IPS DF 6.9 (cell line): ENCODE measurements at regions not wholly inside any gene's neighbourhood (a gene's known extent, or its start where the extent isn't known, plus 50 kb on each side); places are given as distances from the start of the nearest gene placed in this dataset.
"Not testable (repeated sequence)": the region's sequence is repeated elsewhere in the genome, so short reads cannot be mapped to it uniquely, and the experiment has no call there.

ENCODE experiments used
- DNase-seq: peaks from one replicate; pipeline ENCODE4 v3.0.0-alpha.2; 2013; ENCODE audit warnings: low read depth, low spot score
- H3K27ac ChIP-seq: one replicate; pipeline ENCODE4 v1.5.1; 2013; ENCODE audit warnings: low read length, control low read depth
- H3K27me3 ChIP-seq: 2 replicates; pipeline ENCODE4 v1.6.1; 2013; ENCODE audit warnings: mild to moderate bottlenecking, low read length; ENCODE audit not compliant: control insufficient read depth, insufficient read depth
- H3K36me3 ChIP-seq: 2 replicates; pipeline ENCODE4 v1.6.1; 2013; ENCODE audit warnings: low read length; ENCODE audit not compliant: control insufficient read depth, insufficient read depth
- H3K4me1 ChIP-seq: 2 replicates; pipeline ENCODE4 v1.6.1; 2013; ENCODE audit warnings: low read length; ENCODE audit not compliant: control insufficient read depth, insufficient read depth
- H3K4me3 ChIP-seq: 2 replicates; pipeline ENCODE4 v1.5.1; 2013; ENCODE audit warnings: mild to moderate bottlenecking, low read length
- H3K9me3 ChIP-seq: 2 replicates; pipeline ENCODE4 v1.6.1; 2013; ENCODE audit warnings: low read length, inconsistent platforms; ENCODE audit not compliant: control insufficient read depth, insufficient read depth
- WGBS: extraction: QIAGEN DNeasy Blood & Tissue Kit; methylation state at CpG from one replicate; pipeline ENCODE4 v1.1.7; 2013; ENCODE audit warnings: mixed read lengths, missing lambda C conversion rate; ENCODE audit not compliant: insufficient read length, insufficient coverage; 5-methylcytosine and 5-hydroxymethylcytosine counted together

- H3K4me3 ChIP-seq = no peak overlapping the region
- H3K36me3 ChIP-seq = no peaks in the 10 kb centered on the region
- H3K9me3 ChIP-seq = no peaks in the 10 kb centered on the region
- no peak for DNase-seq
- no peak overlapping the region for H3K27ac ChIP-seq
- WGBS = no CpG with 5 or more reads among the region's 7 CpGs
- H3K4me1 ChIP-seq = no peaks in the 10 kb centered on the region; the same call in 1 of the 2 replicates
- no peaks in the 10 kb centered on the region for H3K27me3 ChIP-seq
Observed at GRCh38 chr4:177191991-177192390, 117.7 kb upstream of the NEIL3 start.

DNA sequence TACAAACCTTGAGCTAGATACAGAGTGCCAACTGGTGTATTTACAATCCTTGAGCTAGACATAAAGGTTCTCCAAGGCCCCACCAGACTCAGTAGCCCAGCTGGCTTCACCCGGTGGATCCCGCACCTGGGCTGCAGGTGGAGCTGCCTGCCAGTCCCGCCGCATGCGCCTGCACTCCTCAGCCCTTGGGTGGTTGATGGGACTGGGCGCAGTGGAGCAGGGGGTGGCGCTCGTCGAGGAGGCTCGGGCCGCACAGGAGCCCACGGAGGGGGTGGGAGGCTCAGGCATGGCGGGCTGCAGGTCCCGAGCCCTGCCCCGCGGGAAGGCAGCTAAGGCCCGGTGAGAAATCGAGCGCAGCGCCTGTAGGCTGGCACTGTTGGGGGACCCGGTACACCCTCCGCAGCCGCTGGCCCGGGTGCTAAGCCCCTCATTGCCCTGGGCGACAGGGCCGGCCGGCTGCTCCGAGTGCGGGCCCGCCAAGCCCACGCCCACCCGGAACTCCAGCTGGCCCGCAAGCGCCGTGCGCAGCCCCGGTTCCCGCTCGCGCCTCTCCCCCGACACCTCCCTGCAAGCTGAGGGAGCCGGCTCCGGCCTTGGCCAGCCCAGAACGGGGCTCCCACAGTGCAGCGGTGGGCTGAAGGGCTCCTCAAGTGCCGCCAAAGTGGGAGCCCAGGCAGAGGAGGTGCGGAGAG lies 116.5 kb upstream of the NEIL3 start:
- not testable (repeated sequence) for H3K27ac ChIP-seq, H3K27me3 ChIP-seq, H3K36me3 ChIP-seq, H3K4me1 ChIP-seq, H3K9me3 ChIP-seq, DNase-seq, H3K4me3 ChIP-seq
- WGBS = no CpG with 5 or more reads among the region's 47 CpGs

- Histone ChIP-seq H3K4me1 (no peaks in the 10 kb centered on the region; the same call in 1 of the 2 replicates), H3K9me3 (no peaks in the 10 kb centered on the region), H3K27me3 (no peaks in the 10 kb centered on the region), H3K27ac (no peak overlapping the region), H3K36me3 (no peaks in the 10 kb centered on the region), H3K4me3 (no peak overlapping the region)
- DNase-seq = no peak
- no CpG with 5 or more reads among the region's 7 CpGs for WGBS
Observed at GRCh38 chr4:177194906-177195305, 114.8 kb upstream of the NEIL3 start.

DNA sequence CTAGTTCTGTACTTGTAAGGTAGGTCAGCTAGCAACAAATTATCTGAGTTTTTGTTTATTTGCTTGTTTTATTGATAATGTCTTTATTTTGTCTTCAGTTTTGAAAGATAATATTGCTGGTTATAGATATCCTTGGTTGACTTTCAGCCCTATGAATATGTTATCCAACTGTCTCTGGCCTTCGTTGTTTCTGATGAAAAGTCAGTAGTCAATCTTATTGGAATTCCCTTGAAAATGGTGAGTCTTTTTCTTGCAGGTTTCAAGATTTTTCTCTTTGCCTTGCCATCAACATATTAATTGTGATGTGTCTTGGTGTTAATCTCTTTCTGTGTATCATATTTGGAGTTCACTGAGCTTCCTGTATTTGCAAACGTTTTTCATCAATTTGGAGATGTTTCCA lies 113.1 kb upstream of the NEIL3 start:
- no peaks in the 10 kb centered on the region for H3K9me3 ChIP-seq
- WGBS = no CpG with 5 or more reads among the region's 2 CpGs

GRCh38 chr4:177201614-177202013 lies 108.1 kb upstream of the NEIL3 start:
- Histone ChIP-seq H3K9me3 (no peaks in the 10 kb centered on the region), H3K4me3 (no peak overlapping the region), H3K27ac (no peak overlapping the region), H3K4me1 (no peaks in the 10 kb centered on the region), H3K27me3 (no peaks in the 10 kb centered on the region), H3K36me3 (no peaks in the 10 kb centered on the region)
- no peak for DNase-seq
- no CpG with 5 or more reads among the region's 1 CpG for WGBS

More for the DNA sequence above, 113.1 kb upstream of the NEIL3 start:
- H3K4me1 ChIP-seq = no peaks in the 10 kb centered on the region
- no peak overlapping the region for H3K4me3 ChIP-seq
- no peak overlapping the region for H3K27ac ChIP-seq
- DNase-seq = no peak
- no peaks in the 10 kb centered on the region for H3K36me3 ChIP-seq
- no peaks in the 10 kb centered on the region for H3K27me3 ChIP-seq

DNA sequence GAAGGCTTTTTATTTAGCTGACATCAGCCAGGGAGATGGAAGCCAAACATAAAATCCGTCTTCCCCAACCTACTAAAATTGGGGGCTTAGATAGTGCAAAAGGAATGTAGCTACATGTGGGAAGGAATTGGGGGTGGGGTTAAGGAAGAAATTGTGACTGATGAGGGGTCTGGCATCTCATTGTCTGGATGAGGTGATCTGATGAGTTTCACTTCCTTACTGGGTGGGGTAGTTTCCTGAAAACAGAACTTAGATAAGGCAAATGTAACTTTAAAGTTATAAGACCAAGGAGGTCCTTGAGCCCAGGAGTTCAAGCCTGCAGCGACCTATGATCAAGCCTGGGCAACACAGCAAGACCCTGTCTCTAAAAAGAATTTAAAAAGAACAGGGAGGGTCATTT lies 105.5 kb upstream of the NEIL3 start:
- Histone ChIP-seq H3K9me3 (no peaks in the 10 kb centered on the region), H3K27me3 (no peaks in the 10 kb centered on the region), H3K36me3 (no peaks in the 10 kb centered on the region), H3K4me3 (no peak overlapping the region), H3K27ac (no peak overlapping the region), H3K4me1 (no peaks in the 10 kb centered on the region)
- WGBS = no CpG with 5 or more reads among the region's 2 CpGs
- DNase-seq = no peak

DNA sequence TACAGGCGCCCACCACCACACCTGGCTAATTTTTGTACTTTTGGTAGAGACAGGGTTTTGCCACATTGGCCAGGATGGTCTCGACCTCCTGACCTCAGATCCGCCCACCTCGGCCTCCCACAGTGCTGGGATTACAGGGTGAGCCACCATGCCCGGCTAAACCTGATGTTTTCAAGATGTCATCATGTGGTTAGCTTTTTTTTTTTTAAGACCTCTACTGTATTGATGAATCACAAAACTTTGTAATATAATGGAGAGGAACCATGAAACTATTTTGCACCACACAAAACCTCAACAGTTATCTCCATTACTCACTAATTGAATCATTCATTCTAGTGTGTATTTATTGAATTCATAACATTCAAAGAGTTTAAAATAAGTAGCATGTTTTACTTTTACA lies 94.7 kb upstream of the NEIL3 start:
- no peaks in the 10 kb centered on the region for H3K36me3 ChIP-seq
- no CpG with 5 or more reads among the region's 5 CpGs for WGBS
- no peaks in the 10 kb centered on the region for H3K9me3 ChIP-seq
- H3K27me3 ChIP-seq = no peaks in the 10 kb centered on the region
- no peak overlapping the region for H3K27ac ChIP-seq
- H3K4me1 ChIP-seq = no peaks in the 10 kb centered on the region
- H3K4me3 ChIP-seq = no peak overlapping the region
- DNase-seq = no peak

DNA sequence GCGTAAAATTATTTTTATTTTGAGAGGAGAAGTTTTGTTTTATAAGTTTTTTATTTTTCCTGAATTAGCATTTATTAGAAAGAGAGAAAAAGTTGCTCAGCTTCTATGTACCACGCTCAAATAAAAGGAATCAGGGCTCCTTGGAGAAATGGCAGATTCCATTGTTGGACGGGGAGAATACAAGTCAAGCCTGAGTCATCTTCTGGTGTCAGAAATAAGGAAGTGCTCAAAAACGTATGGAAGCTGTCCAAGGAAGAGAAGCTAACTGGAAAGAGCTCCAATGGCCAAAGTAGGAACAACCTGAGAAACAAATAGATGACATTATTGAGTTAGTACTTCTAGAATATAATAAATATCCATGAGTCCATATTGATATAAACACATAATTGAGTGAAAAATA lies 89.3 kb upstream of the NEIL3 start:
- no peaks in the 10 kb centered on the region for H3K27me3 ChIP-seq
- DNase-seq = no peak
- H3K4me1 ChIP-seq = no peaks in the 10 kb centered on the region
- WGBS = 100% methylated on average over 1 of the region's 4 CpGs
- no peak overlapping the region for H3K27ac ChIP-seq
- H3K36me3 ChIP-seq = no peaks in the 10 kb centered on the region
- H3K9me3 ChIP-seq = no peaks in the 10 kb centered on the region
- no peak overlapping the region for H3K4me3 ChIP-seq

GRCh38 chr4:177222781-177223180 lies 86.9 kb upstream of the NEIL3 start:
- no peaks in the 10 kb centered on the region for H3K4me1 ChIP-seq
- no peaks in the 10 kb centered on the region for H3K27me3 ChIP-seq
- no peak for DNase-seq
- no CpG with 5 or more reads among the region's 2 CpGs for WGBS
- no peaks in the 10 kb centered on the region for H3K9me3 ChIP-seq
- no peak overlapping the region for H3K27ac ChIP-seq
- no peak overlapping the region for H3K4me3 ChIP-seq
- no peaks in the 10 kb centered on the region for H3K36me3 ChIP-seq

- no peaks in the 10 kb centered on the region for H3K27me3 ChIP-seq
- no peak for DNase-seq
- no peaks in the 10 kb centered on the region for H3K4me1 ChIP-seq
- no peaks in the 10 kb centered on the region for H3K36me3 ChIP-seq
- no peak overlapping the region for H3K4me3 ChIP-seq
- H3K27ac ChIP-seq = no peak overlapping the region
- no peaks in the 10 kb centered on the region for H3K9me3 ChIP-seq
- no CpG with 5 or more reads among the region's 1 CpG for WGBS
Observed at GRCh38 chr4:177225605-177226004, 84.1 kb upstream of the NEIL3 start.

DNA sequence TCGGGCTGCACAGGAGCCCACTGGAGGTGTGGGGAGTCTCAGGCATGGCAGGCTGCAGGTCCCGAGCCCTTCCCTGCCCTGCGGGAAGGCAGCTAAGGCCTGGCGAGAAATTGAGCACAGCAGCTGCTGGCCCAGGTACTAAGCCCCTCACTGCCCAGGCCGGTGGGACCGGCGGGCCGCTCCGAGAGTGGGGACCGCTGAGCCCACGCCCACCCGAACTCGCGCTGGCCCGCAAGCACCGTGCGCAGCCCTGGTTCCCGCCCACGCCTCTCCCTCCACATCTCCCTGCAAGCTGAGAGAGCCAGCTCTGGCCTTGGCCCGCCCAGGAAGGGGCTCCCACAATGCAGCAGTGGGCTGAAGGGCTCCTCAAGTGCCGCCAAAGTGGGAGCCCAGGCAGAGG lies 82.0 kb upstream of the NEIL3 start:
- no peak for DNase-seq
- H3K27ac ChIP-seq = no peak overlapping the region
- H3K9me3 ChIP-seq = no peaks in the 10 kb centered on the region
- no peaks in the 10 kb centered on the region for H3K27me3 ChIP-seq
- H3K36me3 ChIP-seq = no peaks in the 10 kb centered on the region
- no CpG with 5 or more reads among the region's 21 CpGs for WGBS
- H3K4me3 ChIP-seq = no peak overlapping the region
- H3K4me1 ChIP-seq = no peaks in the 10 kb centered on the region
